ENCODE measurements at regions not wholly inside any gene's neighbourhood (a gene's known extent, or its start where the extent isn't known, plus 50 kb on each side); places are given as distances from the start of the nearest gene placed in this dataset.
A peak's percentile ranks its signal among the peaks of the same experiment; 100 is the strongest.

DNA sequence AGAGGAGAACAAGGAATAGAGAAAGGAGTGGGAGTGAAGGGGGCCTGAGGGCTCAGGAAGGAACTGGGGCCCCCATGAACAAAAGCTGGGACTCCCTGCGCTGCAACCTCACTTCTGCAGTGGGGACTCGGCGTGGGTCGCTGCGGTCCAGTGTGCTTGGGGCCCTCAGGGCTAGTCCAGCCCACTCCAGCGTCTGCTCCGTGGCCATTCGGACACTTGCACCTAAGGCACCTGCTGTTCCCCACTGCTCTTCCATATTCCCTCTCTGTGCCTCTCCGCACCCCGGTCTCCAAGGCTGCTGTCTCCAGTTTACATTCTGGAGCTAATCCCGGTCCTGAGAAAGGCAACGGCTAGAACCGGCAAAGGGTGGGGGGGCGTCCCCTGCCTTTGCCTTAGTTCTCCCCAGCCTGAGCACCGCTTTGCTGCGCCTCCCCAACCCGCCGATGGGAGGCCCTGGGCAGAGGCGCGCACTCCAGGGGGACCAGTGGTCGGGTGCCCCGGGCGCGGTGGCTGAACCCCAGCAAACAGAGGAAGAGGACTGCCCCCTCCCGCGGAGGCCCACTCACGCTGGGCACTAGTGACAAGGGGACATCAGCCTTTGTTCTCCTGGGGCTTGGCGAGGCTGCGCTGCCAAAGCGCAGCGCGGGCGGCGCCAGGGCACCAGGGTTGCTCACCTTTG is 327.7 kb upstream of the F9 start:
- no peaks in the 10 kb centered on the region for H3K36me3 ChIP-seq (ENCODE audit: low read depth, low read length)
- H3K4me2 ChIP-seq (ENCODE audit: low read length), result peak overlapping the region; percentile 40
- H3K9me3 ChIP-seq (ENCODE audit: low read length), result no peaks in the 10 kb centered on the region

GRCh38 chrX:139201924-139202323 is 328.6 kb upstream of the F9 start:
- no peaks in the 10 kb centered on the region for H3K36me3 ChIP-seq (ENCODE audit: low read depth, low read length)
- H3K4me2 ChIP-seq (ENCODE audit: low read length), result peak overlapping the region; percentile 40
- BruUV-seq (replicated peaks), result no TSS peak
- TF ChIP-seq EZH2phosphoT487 (IDR thresholded peaks at IDR 0.05; ENCODE audit: borderline replicate concordance, low read length), result no peak
- TF ChIP-seq EZH2 (IDR thresholded peaks at IDR 0.05; ENCODE audit: low read length, unreplicated experiment), result no peak
- TF ChIP-seq, protein P1, sequence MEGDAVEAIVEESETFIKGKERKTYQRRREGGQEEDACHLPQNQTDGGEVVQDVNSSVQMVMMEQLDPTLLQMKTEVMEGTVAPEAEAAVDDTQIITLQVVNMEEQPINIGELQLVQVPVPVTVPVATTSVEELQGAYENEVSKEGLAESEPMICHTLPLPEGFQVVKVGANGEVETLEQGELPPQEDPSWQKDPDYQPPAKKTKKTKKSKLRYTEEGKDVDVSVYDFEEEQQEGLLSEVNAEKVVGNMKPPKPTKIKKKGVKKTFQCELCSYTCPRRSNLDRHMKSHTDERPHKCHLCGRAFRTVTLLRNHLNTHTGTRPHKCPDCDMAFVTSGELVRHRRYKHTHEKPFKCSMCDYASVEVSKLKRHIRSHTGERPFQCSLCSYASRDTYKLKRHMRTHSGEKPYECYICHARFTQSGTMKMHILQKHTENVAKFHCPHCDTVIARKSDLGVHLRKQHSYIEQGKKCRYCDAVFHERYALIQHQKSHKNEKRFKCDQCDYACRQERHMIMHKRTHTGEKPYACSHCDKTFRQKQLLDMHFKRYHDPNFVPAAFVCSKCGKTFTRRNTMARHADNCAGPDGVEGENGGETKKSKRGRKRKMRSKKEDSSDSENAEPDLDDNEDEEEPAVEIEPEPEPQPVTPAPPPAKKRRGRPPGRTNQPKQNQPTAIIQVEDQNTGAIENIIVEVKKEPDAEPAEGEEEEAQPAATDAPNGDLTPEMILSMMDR (conservative IDR thresholded peaks at IDR 0.05; ENCODE audit: low read depth, low read length), result no peak
- ChIA-PET POLR2A (ENCODE audit: unreplicated experiment) (no interaction called here), CTCF (no interaction called here)
- peaks cover 10% of the 10 kb centered on the region for H3F3A ChIP-seq (ENCODE audit: low read length, unreplicated experiment)
- no peak overlapping the region for H3K9ac ChIP-seq (ENCODE audit: low read length)
- no peaks in the 10 kb centered on the region for H3K79me2 ChIP-seq (ENCODE audit: low read length)
- DNase-seq (peak; percentile 35), ATAC-seq (no peak)
- H3K9me2 ChIP-seq (replicated peaks; ENCODE audit: low read length), result no peaks in the 10 kb centered on the region
- no peak overlapping the region for H2AFZ ChIP-seq (ENCODE audit: low read length)
- intact Hi-C loops (cut with micrococcal nuclease), result loop anchor here (2.0 to 10.0 kb wide), 6 partner anchors 143 to 535 kb away; no protein-coding TSS in a partner anchor
- H3K9me3 ChIP-seq (ENCODE audit: low read length), result no peaks in the 10 kb centered on the region
- H4K20me1 ChIP-seq (ENCODE audit: low read length), result no peaks in the 10 kb centered on the region
- peaks cover 34% of the 10 kb centered on the region for H3K4me1 ChIP-seq (ENCODE audit: insufficient read depth, low read length)
- peak overlapping the region; percentile 78; the same call in 1 of the 2 replicates for H3K27ac ChIP-seq (ENCODE audit: low read length)
- no peaks in the 10 kb centered on the region for H3K27me3 ChIP-seq (ENCODE audit: low read length)
- peak overlapping the region; percentile 2; the same call in 1 of the 2 replicates for H3K4me3 ChIP-seq (ENCODE audit: low read length)

More for the DNA sequence above, 327.7 kb upstream of the F9 start:
- ChIA-PET POLR2A (ENCODE audit: unreplicated experiment) (interaction anchor here (0.6 kb wide), 1 partner anchor 781 kb away, joined by 5 read pairs; no protein-coding TSS in a partner anchor), CTCF (no interaction called here)
- no peaks in the 10 kb centered on the region for H3K9me2 ChIP-seq (replicated peaks; ENCODE audit: low read length)
- BruUV-seq (replicated peaks), result no TSS peak
- H3K9ac ChIP-seq (ENCODE audit: low read length), result no peak overlapping the region
- H3K4me3 ChIP-seq (ENCODE audit: low read length), result peak overlapping the region; percentile 40; the same call in 1 of the 2 replicates
- intact Hi-C loops (cut with micrococcal nuclease), result loop anchor here (5.0 to 10.0 kb wide), 4 partner anchors 351 to 534 kb away; no protein-coding TSS in a partner anchor
- ATAC-seq (no peak), DNase-seq (no peak)
- peaks cover 10% of the 10 kb centered on the region for H3F3A ChIP-seq (ENCODE audit: low read length, unreplicated experiment)
- TF ChIP-seq, protein P1 (conservative IDR thresholded peaks at IDR 0.05; ENCODE audit: low read depth, low read length), result no peak
- TF ChIP-seq EZH2 (IDR thresholded peaks at IDR 0.05; ENCODE audit: low read length, unreplicated experiment) (no peak), EZH2phosphoT487 (IDR thresholded peaks at IDR 0.05; ENCODE audit: borderline replicate concordance, low read length) (no peak)
- H3K4me1 ChIP-seq (ENCODE audit: insufficient read depth, low read length), result peaks cover 34% of the 10 kb centered on the region
- no peaks in the 10 kb centered on the region for H4K20me1 ChIP-seq (ENCODE audit: low read length)
- H3K79me2 ChIP-seq (ENCODE audit: low read length), result no peaks in the 10 kb centered on the region
- no peak overlapping the region for H3K27ac ChIP-seq (ENCODE audit: low read length)
- H3K27me3 ChIP-seq (ENCODE audit: low read length), result no peaks in the 10 kb centered on the region
- no peak overlapping the region; the same call in 1 of the 2 replicates for H2AFZ ChIP-seq (ENCODE audit: low read length)

DNA sequence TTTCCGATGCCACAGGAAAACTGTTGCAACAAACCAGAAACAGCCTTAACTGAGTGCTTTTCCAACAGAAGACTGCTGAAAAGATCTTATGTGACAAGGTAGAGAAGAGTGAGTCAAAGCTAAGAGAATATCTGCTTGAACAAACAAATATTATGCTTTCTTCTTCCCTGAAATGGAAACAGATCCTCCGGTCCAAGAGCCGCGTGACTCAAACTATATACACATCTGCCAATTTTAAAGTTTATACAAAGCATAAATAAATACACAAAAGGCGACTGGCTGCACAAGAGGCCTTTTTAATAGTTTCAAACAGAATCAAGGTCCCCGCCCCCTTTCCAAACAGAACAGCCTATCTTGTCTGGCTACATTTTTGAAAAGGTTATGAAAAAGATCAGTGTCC is 329.7 kb upstream of the F9 start:
- CTCF ChIA-PET, result no interaction called here
- H3K79me2 ChIP-seq (ENCODE audit: low read length), result no peaks in the 10 kb centered on the region
- peak; percentile 65 for ATAC-seq
- no peaks in the 10 kb centered on the region for H4K20me1 ChIP-seq (ENCODE audit: low read length)
- H3K9me3 ChIP-seq (ENCODE audit: low read length), result no peaks in the 10 kb centered on the region
- H2AFZ ChIP-seq (ENCODE audit: low read length), result no peak overlapping the region
- H3K4me3 ChIP-seq (ENCODE audit: low read length), result 0 out of 2 replicates have a peak overlapping the region, but pooled peaks have one; percentile 23
- H3K27me3 ChIP-seq (ENCODE audit: low read length), result no peaks in the 10 kb centered on the region
- no TSS peak for BruUV-seq (replicated peaks)
- intact Hi-C loops (cut with micrococcal nuclease), result loop anchor here (1.0 to 10.0 kb wide), 7 partner anchors 74 to 537 kb away; no protein-coding TSS in a partner anchor
- TF ChIP-seq EZH2phosphoT487 (IDR thresholded peaks at IDR 0.05; ENCODE audit: borderline replicate concordance, low read length) (no peak), EZH2 (IDR thresholded peaks at IDR 0.05; ENCODE audit: low read length, unreplicated experiment) (no peak)
- TF ChIP-seq, protein P1 (conservative IDR thresholded peaks at IDR 0.05; ENCODE audit: low read depth, low read length), result no peak
- no peak overlapping the region for H3K9ac ChIP-seq (ENCODE audit: low read length)
- H3K9me2 ChIP-seq (replicated peaks; ENCODE audit: low read length), result no peaks in the 10 kb centered on the region
- peaks cover 10% of the 10 kb centered on the region for H3F3A ChIP-seq (ENCODE audit: low read length, unreplicated experiment)
- H3K27ac ChIP-seq (ENCODE audit: low read length), result peak overlapping the region; percentile 78
- H3K4me2 ChIP-seq (ENCODE audit: low read length), result peak overlapping the region; percentile 75
- DNase-seq, result peak; percentile 86
- peaks cover 35% of the 10 kb centered on the region for H3K4me1 ChIP-seq (ENCODE audit: insufficient read depth, low read length)
- H3K36me3 ChIP-seq (ENCODE audit: low read depth, low read length), result no peaks in the 10 kb centered on the region
- POLR2A ChIA-PET (ENCODE audit: unreplicated experiment), result interaction anchor here (0.6 to 0.7 kb wide), 2 partner anchors 45 to 165 kb away, joined by 3 to 4 read pairs; no protein-coding TSS in a partner anchor
